T-helper 17 cell (primary cell): ENCODE measurements at regions not wholly inside any gene's neighbourhood (a gene's known extent, or its start where the extent isn't known, plus 50 kb on each side); places are given as distances from the start of the nearest gene placed in this dataset.
"Not testable (repeated sequence)": the region's sequence is repeated elsewhere in the genome, so short reads cannot be mapped to it uniquely, and the experiment has no call there.

Source experiments
- ATAC-seq: fragments of 150-1000 bp; cut with Tn5 transposase; 2 replicates; pipeline ENCODE4 v1.10.0; 2021; ENCODE audit warnings: mild to moderate bottlenecking, moderate library complexity
- DNase-seq, 3 donors: peaks; one replicate each; pipeline versions ENCODE4 v3.0.0 to v3.0.0-alpha.2; 2020 to 2021
- H3K9me3 ChIP-seq: one replicate; pipeline ENCODE4 v1.7.0; 2013; ENCODE audit warnings: low read length, mild to moderate bottlenecking; ENCODE audit not compliant: control insufficient read depth, poor library complexity, severe bottlenecking
- H3K27ac Mint-ChIP-seq: one replicate; pipeline ENCODE4 v1.8.0; 2022; ENCODE audit warnings: mild to moderate bottlenecking, moderate library complexity, mixed read lengths
- H3K27me3 Mint-ChIP-seq: one replicate; pipeline ENCODE4 v1.8.0; 2022; ENCODE audit warnings: mixed read lengths
- H3K36me3 Mint-ChIP-seq: one replicate; pipeline ENCODE4 v1.8.0; 2022; ENCODE audit warnings: low read depth, mixed read lengths
- H3K4me1 Mint-ChIP-seq: one replicate; pipeline ENCODE4 v1.8.0; 2022; ENCODE audit warnings: mild to moderate bottlenecking, mixed read lengths
- H3K4me3 Mint-ChIP-seq: one replicate; pipeline ENCODE4 v1.8.0; 2022; ENCODE audit warnings: mild to moderate bottlenecking, moderate library complexity, mixed read lengths

- DNase-seq = no peak
- no peaks in the 10 kb centered on the region for H3K9me3 ChIP-seq
- Mint-ChIP-seq H3K27ac (no peak overlapping the region), H3K36me3 (no peaks in the 10 kb centered on the region), H3K4me3 (no peak overlapping the region), H3K27me3 (peaks cover 46% of the 10 kb centered on the region), H3K4me1 (no peaks in the 10 kb centered on the region)
- ATAC-seq = no peak
Measured at GRCh38 chr1:30523055-30524020, 200.0 kb downstream of the MATN1 start.

GRCh38 chr1:30522031-30523004 is 201.1 kb downstream of the MATN1 start:
- no peak for DNase-seq
- no peak overlapping the region for H3K4me3 Mint-ChIP-seq

GRCh38 chr1:30521261-30521865 is 202.0 kb downstream of the MATN1 start:
- ATAC-seq (no peak), DNase-seq (no peak)
- H3K9me3 ChIP-seq = no peaks in the 10 kb centered on the region
- H3K36me3 Mint-ChIP-seq = no peaks in the 10 kb centered on the region
- H3K4me3 Mint-ChIP-seq = no peak overlapping the region
- peaks cover 28% of the 10 kb centered on the region for H3K27me3 Mint-ChIP-seq
- H3K4me1 Mint-ChIP-seq = no peaks in the 10 kb centered on the region
- no peak overlapping the region for H3K27ac Mint-ChIP-seq

More at GRCh38 chr1:30522031-30523004, 201.1 kb downstream of the MATN1 start:
- no peaks in the 10 kb centered on the region for H3K4me1 Mint-ChIP-seq
- ATAC-seq = no peak
- no peaks in the 10 kb centered on the region for H3K36me3 Mint-ChIP-seq
- no peaks in the 10 kb centered on the region for H3K9me3 ChIP-seq
- H3K27me3 Mint-ChIP-seq = peaks cover 37% of the 10 kb centered on the region
- H3K27ac Mint-ChIP-seq = no peak overlapping the region

DNA sequence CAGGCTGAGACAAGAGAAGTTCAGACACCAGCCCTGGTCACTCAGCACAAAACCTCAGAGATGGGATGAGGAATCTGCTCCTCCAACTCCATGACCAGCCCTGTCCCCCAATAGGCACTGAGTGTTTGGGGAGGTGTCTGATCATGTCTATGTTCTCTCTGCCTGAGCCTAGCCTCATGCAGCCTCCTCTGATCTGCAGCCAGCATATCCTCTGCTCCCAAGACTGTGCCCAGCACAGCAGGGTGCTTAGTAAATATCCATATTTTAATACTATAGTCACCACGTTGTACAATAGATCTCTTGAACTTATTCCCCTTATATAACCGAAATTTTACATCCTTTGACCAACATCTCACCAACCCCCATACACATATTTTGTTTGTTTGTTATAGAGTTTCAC is 202.9 kb downstream of the MATN1 start:
- H3K4me3 Mint-ChIP-seq = no peak overlapping the region
- no peak overlapping the region for H3K27ac Mint-ChIP-seq
- DNase-seq (no peak), ATAC-seq (no peak)
- H3K9me3 ChIP-seq = no peaks in the 10 kb centered on the region
- no peaks in the 10 kb centered on the region for H3K36me3 Mint-ChIP-seq
- no peaks in the 10 kb centered on the region for H3K4me1 Mint-ChIP-seq
- H3K27me3 Mint-ChIP-seq = peaks cover 19% of the 10 kb centered on the region

DNA sequence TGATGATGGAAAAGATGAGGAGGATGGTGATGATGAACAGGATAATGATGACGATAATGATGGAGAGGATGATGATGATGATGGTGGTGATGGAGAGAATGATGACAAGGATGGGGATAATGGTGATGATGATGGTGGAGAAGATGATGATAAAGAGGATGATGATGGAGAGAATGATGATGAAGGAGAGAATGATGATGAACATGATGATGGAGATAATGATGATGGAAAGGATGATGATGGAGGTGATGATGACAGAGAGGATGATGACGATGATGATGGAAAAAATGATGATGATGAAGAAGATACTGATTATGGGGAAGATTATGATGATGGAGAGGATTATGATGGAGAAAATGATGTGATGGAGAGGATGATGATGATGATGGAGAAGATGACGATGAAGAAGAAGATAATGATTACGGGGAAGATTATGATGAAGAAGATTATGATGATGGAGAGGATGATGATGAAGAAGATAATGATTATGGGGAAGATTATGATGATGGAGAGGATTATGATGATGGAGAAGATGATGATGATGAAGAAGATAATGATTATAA is 204.1 kb downstream of the MATN1 start:
- Mint-ChIP-seq H3K4me3 (no peak overlapping the region), H3K36me3 (no peaks in the 10 kb centered on the region), H3K27ac (no peak overlapping the region), H3K4me1 (no peaks in the 10 kb centered on the region), H3K27me3 (peaks cover 17% of the 10 kb centered on the region)
- ATAC-seq (no peak), DNase-seq (no peak)
- H3K9me3 ChIP-seq = no peaks in the 10 kb centered on the region

GRCh38 chr1:30518696-30519095 is 204.7 kb downstream of the MATN1 start:
- Mint-ChIP-seq H3K36me3 (no peaks in the 10 kb centered on the region), H3K4me3 (no peak overlapping the region), H3K4me1 (no peaks in the 10 kb centered on the region), H3K27me3 (peaks cover 23% of the 10 kb centered on the region), H3K27ac (no peak overlapping the region)
- no peak for DNase-seq
- no peak for ATAC-seq
- no peaks in the 10 kb centered on the region for H3K9me3 ChIP-seq

- DNase-seq (no peak), ATAC-seq (no peak)
- peaks cover 24% of the 10 kb centered on the region for H3K27me3 Mint-ChIP-seq
- no peak overlapping the region for H3K27ac Mint-ChIP-seq
- no peaks in the 10 kb centered on the region for H3K4me1 Mint-ChIP-seq
- H3K36me3 Mint-ChIP-seq = no peaks in the 10 kb centered on the region
- no peaks in the 10 kb centered on the region for H3K9me3 ChIP-seq
- H3K4me3 Mint-ChIP-seq = no peak overlapping the region
Measured at GRCh38 chr1:30518186-30518585, 205.2 kb downstream of the MATN1 start.

DNA sequence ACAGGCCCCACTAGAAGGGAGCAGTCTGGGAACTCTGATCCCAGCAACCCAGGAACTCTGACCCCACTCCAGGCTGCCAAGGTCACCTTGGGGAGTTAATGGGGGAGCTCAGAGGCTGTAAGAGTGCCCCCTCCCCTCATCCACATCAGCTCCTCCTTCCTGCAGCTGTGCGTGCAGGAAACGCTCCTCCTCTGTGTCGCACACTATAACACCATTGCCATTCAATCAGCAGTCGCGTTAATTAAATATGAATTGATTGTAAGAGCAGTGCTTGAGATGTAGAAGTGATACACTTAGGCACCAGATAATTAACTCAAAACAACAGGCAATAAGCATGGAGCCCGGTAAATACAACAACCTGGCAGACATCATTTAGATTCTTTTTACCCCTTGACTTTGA is 205.7 kb downstream of the MATN1 start:
- not testable (repeated sequence) for H3K9me3 ChIP-seq, DNase-seq, H3K36me3 Mint-ChIP-seq, H3K27ac Mint-ChIP-seq, H3K4me3 Mint-ChIP-seq, ATAC-seq, H3K4me1 Mint-ChIP-seq
- H3K27me3 Mint-ChIP-seq = peaks cover 24% of the 10 kb centered on the region

- not testable (repeated sequence) for H3K4me1 Mint-ChIP-seq, H3K9me3 ChIP-seq, H3K36me3 Mint-ChIP-seq, ATAC-seq, H3K27ac Mint-ChIP-seq, H3K4me3 Mint-ChIP-seq, DNase-seq
- peaks cover 24% of the 10 kb centered on the region for H3K27me3 Mint-ChIP-seq
Measured at GRCh38 chr1:30517241-30517640, 206.1 kb downstream of the MATN1 start.

DNA sequence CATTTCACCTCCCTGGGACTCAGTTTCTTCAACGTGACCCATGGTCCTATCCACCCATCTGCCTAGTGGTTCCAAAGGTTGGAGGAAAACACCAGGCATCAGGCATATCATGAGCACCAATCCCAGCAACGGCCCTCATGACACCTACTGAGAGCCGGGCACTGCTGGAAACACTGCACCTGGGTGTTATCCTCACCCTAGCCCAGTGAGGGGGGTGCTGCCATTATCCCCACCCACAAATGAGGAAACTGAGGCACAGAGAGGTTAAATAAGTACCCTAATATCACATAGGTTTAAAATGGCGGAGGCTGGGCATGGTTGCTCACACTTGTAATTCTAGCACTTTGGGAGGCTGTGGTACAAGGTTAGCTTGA is 206.9 kb downstream of the MATN1 start:
- no peak overlapping the region for H3K4me3 Mint-ChIP-seq
- H3K9me3 ChIP-seq = no peaks in the 10 kb centered on the region
- no peak overlapping the region for H3K27ac Mint-ChIP-seq
- peaks cover 30% of the 10 kb centered on the region for H3K27me3 Mint-ChIP-seq
- H3K4me1 Mint-ChIP-seq = no peaks in the 10 kb centered on the region
- DNase-seq (no peak), ATAC-seq (no peak)
- H3K36me3 Mint-ChIP-seq = no peaks in the 10 kb centered on the region

GRCh38 chr1:30515755-30516484 is 207.5 kb downstream of the MATN1 start:
- H3K9me3 ChIP-seq = no peaks in the 10 kb centered on the region
- H3K4me1 Mint-ChIP-seq = no peaks in the 10 kb centered on the region
- H3K27ac Mint-ChIP-seq = no peak overlapping the region
- peaks cover 36% of the 10 kb centered on the region for H3K27me3 Mint-ChIP-seq
- DNase-seq (no peak), ATAC-seq (no peak)
- no peaks in the 10 kb centered on the region for H3K36me3 Mint-ChIP-seq
- H3K4me3 Mint-ChIP-seq = no peak overlapping the region

DNA sequence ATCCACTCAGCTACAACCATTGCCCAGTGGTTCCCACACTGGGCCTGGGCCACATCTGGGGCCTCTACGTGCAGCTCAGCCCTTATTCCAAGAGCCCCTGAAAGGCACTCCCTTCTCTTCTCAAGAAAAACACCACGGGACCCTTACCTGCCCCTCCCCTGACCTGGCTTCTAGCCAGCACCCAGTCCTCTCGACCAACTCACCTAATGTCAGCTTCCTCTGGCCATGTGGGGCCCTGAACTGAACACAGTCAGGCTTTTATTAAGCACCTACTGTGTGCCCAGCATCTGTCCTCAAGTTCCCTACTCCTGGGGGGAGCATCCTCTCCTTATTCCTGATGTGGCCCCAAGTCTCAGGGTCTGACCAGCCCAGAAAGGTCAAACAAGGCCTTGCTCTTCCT is 208.4 kb downstream of the MATN1 start:
- Mint-ChIP-seq H3K27me3 (peaks cover 43% of the 10 kb centered on the region), H3K27ac (no peak overlapping the region), H3K4me1 (no peaks in the 10 kb centered on the region), H3K4me3 (no peak overlapping the region), H3K36me3 (no peaks in the 10 kb centered on the region)
- DNase-seq = no peak
- no peak for ATAC-seq
- no peaks in the 10 kb centered on the region for H3K9me3 ChIP-seq
